Activated CD4-positive, alpha-beta T cell treated with anti-CD3 and anti-CD28 coated beads for 4 hours (primary cell): ENCODE measurements at regions not wholly inside any gene's neighbourhood (a gene's known extent, or its start where the extent isn't known, plus 50 kb on each side); places are given as distances from the start of the nearest gene placed in this dataset.
"Not testable (repeated sequence)": the region's sequence is repeated elsewhere in the genome, so short reads cannot be mapped to it uniquely, and the experiment has no call there.

ENCODE experiments used
- DNase-seq, 2 donors: peaks; one replicate each; pipeline ENCODE4 v3.0.0-alpha.2; 2020

- DNase-seq: not testable (repeated sequence)
Measured at GRCh38 chr6:22171006-22171405, 125.8 kb downstream of the PRL start.

- DNase-seq: not testable (repeated sequence)
Measured at GRCh38 chr6:22171885-22172284, 125.0 kb downstream of the PRL start.

DNA sequence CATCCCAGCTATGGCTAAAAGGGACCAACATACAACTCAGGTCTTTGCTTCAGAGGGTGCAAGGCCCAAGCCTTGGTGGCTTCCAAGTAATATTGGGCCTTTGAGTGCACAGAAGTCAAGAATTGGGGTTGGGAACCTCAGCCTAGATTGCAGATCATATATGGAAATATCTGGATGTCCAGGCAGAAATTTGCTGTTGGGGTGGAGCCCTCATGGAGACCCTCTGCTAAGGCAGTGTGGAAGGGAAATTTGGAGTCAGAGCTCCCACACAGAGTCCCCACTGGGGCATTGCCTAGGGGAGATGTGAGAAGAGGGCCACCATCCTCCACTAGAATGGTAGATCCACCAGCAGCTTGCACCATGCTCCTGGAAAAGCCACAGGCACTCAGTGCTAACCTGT is 123.5 kb downstream of the PRL start:
- no peak for DNase-seq

- DNase-seq: not testable (repeated sequence)
Measured at GRCh38 chr6:22180250-22180649, 116.6 kb downstream of the PRL start.

DNA sequence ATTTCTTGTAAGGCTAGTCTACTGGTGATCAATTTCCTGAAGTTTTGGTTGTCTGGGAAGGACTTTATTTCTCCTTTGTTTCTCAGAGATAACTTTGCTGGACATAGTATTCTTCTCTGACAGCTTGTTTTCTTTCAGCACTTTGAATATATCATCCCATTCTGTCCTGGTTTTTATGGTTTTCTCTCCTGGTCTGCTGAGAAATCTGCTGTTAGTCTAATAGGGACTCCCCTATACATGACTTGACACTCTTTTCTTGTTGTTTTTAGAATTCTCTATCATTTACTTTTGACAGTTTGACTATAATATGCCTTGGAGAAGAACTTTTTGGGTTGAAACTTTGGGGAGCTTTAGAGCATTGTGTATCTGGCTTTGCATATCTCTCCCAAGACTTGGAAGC is 112.5 kb downstream of the PRL start:
- DNase-seq: no peak

GRCh38 chr6:22189946-22190345 is 106.9 kb downstream of the PRL start:
- DNase-seq: no peak

DNA sequence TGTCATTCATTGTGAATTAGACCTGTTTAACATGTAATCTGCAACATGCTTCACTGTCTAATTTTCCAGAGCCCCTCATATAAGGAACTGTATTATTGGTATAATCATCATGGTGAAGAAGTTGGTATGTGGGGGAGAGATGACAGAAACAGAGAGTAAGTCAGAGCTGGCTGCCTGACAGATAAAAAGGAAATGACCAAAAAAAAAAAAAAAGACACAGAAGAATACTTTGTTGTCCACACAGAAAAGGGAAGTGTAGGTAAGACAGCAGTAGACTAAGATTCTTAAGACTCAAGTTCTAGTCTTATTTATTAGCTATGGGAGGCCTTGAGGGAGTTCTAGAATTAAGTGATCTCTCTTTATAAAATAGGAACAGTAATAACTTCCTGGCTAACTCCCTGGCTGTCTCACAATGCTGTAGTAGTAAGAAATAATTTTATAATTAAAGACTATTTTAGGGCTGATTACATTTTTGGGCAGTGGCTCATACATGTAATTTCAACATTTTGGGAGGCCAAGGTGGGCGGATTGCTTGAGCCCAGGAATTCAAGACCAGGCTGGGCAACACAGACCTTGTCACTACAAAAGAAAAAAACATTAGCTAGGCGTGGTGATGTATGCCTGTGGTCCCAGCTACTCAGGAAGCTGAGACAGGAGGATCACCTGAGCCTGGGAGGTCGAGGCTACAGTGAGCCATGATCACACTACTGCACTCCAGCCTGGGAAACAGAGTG is 102.5 kb downstream of the PRL start:
- DNase-seq: no peak

DNA sequence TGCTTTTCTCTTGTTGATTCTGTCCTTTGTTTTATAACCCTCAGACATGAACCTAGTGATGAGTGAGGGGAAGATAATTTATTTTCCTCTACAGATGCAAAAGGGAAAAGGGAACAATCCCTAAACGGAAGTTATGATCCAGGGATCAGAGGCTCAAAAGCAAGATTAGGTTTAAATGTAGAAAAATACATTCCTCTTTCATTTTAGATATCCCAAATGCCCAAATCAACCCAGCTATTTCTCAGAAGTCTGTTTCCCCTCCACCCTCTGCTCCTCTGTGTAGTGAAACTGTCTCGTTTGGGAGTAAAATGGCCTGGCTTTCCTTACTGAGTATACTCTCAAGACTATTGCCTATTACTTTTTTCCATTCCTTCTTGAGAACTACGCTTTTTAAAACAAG is 97.1 kb downstream of the PRL start:
- DNase-seq: no peak

GRCh38 chr6:22204153-22204552 is 92.7 kb downstream of the PRL start:
- DNase-seq: no peak

DNA sequence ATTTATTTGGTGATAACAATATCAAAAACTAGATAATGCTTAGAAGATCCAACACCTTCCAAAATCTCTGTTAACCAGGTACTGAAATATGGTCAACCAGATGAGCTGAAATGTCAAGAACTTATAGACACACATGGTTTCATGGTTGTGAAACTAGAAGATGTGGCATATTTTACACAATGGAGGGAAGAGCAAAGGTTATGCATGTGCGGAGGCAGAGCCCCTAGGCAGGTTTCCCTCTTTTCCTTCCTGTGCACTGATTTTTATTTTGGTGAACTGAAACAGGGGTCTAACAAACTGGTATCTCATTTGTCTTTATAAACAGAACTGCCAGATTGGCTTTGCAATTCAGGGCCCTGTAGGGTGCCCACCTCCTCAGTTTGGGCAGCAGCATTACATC is 91.6 kb downstream of the PRL start:
- DNase-seq: no peak

DNA sequence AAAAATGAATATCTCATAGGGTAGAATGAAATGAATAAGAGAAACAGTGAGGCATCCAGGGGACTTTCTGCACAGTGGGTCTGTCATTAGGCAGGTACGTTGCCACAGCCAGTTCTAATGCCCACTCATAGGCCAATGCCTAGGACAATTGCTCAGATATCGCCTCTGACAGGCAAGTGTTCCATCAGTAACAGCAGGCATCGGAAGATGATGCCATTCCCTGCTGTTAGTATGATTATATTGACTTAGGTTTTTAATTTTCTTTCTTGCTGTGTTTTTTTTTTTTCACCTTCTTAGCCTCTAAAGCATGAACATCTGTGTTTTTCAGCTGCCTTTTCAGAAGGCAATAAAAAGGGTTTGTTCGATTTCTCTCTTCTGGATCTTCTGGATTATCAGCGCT is 90.7 kb downstream of the PRL start:
- DNase-seq: no peak

- no peak for DNase-seq
Measured at GRCh38 chr6:22208026-22208425, 88.8 kb downstream of the PRL start.

- no peak for DNase-seq
Measured at GRCh38 chr6:22214314-22214713, 82.5 kb downstream of the PRL start.

DNA sequence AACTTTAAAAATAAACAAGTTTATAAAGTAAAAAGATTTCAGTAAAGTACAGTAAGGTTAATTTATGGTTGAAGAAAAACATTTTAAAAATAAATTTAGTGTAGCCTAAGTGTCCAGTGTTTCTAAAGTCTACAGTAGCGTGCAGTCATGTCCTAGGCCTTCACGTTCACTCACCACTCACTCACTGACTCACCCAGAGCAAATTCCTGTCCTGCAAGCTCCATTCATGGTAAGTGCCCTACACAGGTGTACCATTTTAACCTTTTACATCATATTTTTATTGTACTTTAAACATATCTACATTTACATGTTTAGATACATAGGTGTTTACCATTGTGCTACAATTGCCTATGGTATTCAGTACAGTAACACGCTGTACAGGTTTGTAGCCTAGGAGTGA is 81.4 kb downstream of the PRL start:
- DNase-seq: not testable (repeated sequence)

DNA sequence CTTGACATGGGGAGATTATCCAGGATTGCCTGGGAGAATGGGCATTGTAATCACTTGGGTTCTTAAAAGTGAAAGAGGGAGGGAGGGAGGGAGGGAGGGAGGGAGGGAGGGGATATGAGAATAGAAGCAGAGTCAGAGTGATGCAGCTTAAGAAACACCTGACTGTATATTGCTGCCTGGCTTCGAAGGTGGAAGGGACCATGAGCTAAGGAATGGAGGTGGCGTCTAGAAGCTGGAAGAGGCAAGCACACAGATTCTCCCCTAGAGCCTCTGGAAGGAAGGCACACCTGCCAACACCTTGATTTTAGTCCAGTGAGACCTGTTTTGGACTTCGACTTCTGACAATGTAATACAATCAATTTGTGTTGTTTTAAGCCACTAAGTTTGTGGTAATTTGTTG is 78.4 kb downstream of the PRL start:
- DNase-seq: no peak

DNA sequence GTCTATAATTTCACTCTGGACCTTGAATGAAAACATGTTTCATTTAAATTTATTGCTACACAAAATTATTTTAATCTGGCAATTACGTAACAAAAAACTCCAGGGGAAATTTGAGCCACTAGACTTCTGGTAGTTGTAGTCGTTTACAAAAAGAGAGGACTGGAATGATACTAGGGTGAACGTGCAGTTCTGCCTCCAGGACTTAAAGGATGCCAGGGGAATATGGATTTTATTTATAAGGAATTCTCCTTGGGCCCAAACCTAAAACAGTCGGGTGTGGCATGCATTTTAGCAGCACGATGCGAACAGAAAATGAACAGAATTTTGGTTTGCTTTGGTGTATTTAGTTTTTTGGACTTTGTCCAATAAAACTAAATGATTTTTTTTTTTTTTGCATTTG is 76.9 kb downstream of the PRL start:
- no peak for DNase-seq

- DNase-seq: no peak
Measured at GRCh38 chr6:22221211-22221610, 75.6 kb downstream of the PRL start.

- no peak for DNase-seq
Measured at GRCh38 chr6:22221630-22222029, 75.2 kb downstream of the PRL start.

- DNase-seq: no peak
Measured at GRCh38 chr6:22222469-22222868, 74.4 kb downstream of the PRL start.

DNA sequence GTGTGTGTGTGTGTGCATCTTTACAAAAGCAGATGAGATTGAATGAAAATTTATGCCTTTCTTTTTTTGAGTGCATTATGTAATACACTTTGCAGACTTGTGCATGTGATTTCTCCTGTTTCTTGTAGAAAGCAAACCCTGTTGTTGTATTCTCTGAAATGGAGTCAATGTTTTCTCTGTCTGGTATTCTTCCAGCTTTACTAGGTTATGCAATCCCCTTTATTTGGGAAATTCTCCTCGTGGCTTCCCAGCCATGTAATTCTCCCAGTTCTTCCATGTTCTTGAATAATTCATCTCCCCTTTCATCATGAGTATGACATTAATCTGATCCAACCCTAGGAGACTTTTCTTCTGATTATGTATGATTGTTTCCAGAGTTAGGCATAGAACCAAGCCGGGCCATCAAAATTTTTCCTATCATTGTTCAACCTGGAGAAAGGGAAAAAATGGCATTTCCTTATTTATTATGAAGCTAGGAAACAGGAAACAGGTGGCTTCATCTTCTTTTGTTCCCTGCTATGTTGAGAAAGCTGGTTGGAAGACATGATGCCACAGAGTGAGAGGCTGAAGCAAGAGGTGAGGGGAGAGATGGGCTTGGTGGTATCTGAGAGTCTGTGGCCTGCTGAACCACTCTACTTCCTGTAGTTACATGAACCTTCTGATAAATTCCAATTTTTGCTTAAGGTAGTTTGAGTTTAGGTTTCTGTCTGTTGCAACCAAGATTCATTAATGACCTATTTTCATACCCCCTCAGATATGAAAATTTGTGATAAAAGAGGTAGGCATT is 68.8 kb downstream of the PRL start:
- no peak for DNase-seq

GRCh38 chr6:22231050-22231449 is 65.8 kb downstream of the PRL start:
- DNase-seq: no peak

DNA sequence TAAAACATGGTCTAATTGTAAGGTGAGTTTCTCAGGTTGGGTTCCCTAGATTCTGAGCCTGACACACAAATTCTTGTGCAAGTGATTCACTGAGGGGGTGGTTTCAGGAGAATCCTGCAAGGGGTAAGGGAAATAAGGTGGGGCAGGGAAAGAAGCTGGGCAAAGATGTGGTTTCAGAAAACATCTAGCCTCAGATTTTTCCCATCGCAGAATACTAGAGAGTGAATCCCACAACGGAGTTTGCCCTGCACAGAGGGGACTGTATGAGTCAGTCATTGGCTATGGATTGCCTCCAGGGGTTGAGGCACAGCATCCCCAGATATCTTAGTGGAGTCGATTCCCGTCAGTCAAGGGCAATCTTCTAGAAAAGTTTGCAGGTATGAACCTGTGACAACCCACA is 65.2 kb downstream of the PRL start:
- DNase-seq: no peak

DNA sequence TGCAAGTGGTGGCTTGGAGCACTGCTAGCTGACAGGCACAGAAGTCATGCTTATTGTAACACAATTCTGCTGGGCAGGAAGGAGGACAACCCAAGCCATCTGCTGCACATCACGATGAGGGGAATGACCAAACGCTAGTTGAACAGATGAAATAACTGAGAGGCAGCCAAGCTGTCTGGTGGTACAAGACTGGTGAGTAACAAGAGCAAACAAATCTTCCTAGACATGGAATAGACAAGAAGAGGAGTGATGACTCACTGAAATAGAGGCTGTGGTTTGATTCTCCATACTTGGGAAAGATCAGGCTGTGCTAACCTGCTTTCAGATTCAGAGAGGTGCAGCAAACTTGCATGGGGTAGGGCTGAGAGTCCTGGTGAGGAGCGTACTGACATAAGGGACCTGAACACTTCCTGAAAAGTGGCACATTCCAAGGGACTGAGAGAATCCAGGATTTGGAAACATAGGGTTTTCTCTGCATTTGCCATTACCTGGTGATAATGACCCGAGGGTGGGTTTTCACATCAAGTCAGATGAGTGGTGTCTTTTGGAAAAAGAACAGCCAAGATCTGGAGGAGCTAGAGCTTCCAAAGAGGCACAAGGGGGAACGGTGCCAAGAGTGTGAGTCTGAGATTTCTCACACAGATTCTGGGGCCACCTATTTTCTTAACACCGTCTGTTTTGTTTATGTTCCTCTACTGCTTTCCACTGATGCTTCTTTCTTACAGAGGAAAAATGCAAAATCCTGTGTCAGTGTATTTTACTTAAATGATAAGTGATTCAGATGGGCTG is 60.0 kb downstream of the PRL start:
- no peak for DNase-seq
